ENCODE measurements at regions not wholly inside any gene's neighbourhood (a gene's known extent, or its start where the extent isn't known, plus 50 kb on each side); places are given as distances from the start of the nearest gene placed in this dataset.

DNA sequence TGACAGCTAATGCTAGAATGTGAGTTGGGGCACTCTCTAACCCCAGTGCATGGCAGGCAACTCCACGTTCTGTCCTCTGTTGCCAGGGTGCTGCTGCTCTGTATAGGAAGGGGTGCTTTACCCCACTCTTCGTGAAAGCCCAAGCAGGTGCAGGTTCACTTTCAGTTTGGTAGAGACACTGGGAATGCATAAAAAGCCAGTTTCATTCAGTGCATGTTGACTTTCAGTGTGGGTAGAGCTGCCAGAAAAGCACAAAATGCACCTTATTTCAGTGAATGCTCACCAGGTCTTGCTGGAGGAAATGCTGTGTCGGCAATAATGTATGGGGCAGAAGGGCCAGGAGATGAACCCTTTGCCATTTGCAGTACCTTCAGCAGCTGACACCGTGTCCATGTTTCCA, 62.1 kb upstream of the ADGRB3 start:
- Histone ChIP-seq H4K20me1 (replicated peaks; ENCODE audit: control insufficient read depth, extremely low read depth, insufficient read depth, low read length) (no peaks in the 10 kb centered on the region), H3K9me3 (replicated peaks; ENCODE audit: control insufficient read depth, insufficient read depth, low read length) (peaks cover 4% of the 10 kb centered on the region), H3K79me2 (ENCODE audit: control insufficient read depth, insufficient read depth, low read length) (no peaks in the 10 kb centered on the region), H2AFZ (ENCODE audit: low read depth, low read length) (no peak overlapping the region), H3K9ac (replicated peaks; ENCODE audit: extremely low read depth, insufficient read depth, low read length) (no peak overlapping the region), H3K4me2 (ENCODE audit: insufficient read depth, low read length) (no peak overlapping the region), H3K4me3 (replicated peaks in 1 of 3; ENCODE audit: insufficient read depth in 1 of 3, low read depth in 1 of 3, low read length in 3 of 3) (no peak overlapping the region), H3K9me1 (replicated peaks; ENCODE audit: control insufficient read depth, extremely low read depth, insufficient read depth, low read length) (no peaks in the 10 kb centered on the region), H3K27me3 (ENCODE audit: control insufficient read depth in 2 of 2, insufficient read depth in 2 of 2, low read length in 2 of 2) (no peaks in the 10 kb centered on the region), H3K4me1 (ENCODE audit: control insufficient read depth, extremely low read depth, insufficient read depth, low read length) (no peaks in the 10 kb centered on the region), H3K27ac (ENCODE audit: insufficient read depth, low read depth, low read length) (no peak overlapping the region), H3K36me3 (ENCODE audit: control insufficient read depth in 2 of 2, extremely low read depth in 1 of 2, insufficient read depth in 2 of 2, low read length in 2 of 2) (no peaks in the 10 kb centered on the region)
- TF ChIP-seq POLR2A (IDR thresholded peaks at IDR 0.05; ENCODE audit: low read depth, low read length) (no peak), GATA2 (IDR thresholded peaks at IDR 0.05; ENCODE audit: insufficient read depth, insufficient read length, low read depth, low read length) (no peak), EZH2 (IDR thresholded peaks at IDR 0.05; ENCODE audit: borderline replicate concordance, low read depth, low read length, severe bottlenecking) (no peak), JUN (IDR thresholded peaks at IDR 0.05; ENCODE audit: borderline replicate concordance, insufficient read depth, insufficient read length, low read depth) (no peak), CTCF (IDR thresholded peaks at IDR 0.05; ENCODE audit: extremely low read depth in 1 of 2, insufficient read depth in 1 of 2, low read depth in 1 of 2, low read length in 2 of 2) (no peak), POLR2AphosphoS5 (IDR thresholded peaks at IDR 0.05; ENCODE audit: insufficient read depth, low read depth, low read length) (no peak), FOS (IDR thresholded peaks at IDR 0.05; ENCODE audit: borderline replicate concordance, insufficient read depth, low read length) (no peak), MAX (IDR thresholded peaks at IDR 0.05; ENCODE audit: insufficient read depth, insufficient read length) (no peak), MYC (IDR thresholded peaks at IDR 0.05; ENCODE audit: low read depth, low read length) (no peak)
- no peak for DNase-seq (ENCODE audit: low read depth, low spot score)
- BruUV-seq (replicated peaks): no TSS peak
- no peak for FAIRE-seq
- dilution Hi-C loops (cut with MboI; ENCODE audit: extremely low pct_ligation_motif_present, low sequenced_read_pairs) (no loop called here), intact Hi-C loops (cut with micrococcal nuclease) (no loop called here)
- ChIA-PET CTCF (no interaction called here), POLR2A (no interaction called here)

Measured in endothelial cell of umbilical vein (primary cell).